ENCODE measurements at regions not wholly inside any gene's neighbourhood (a gene's known extent, or its start where the extent isn't known, plus 50 kb on each side); places are given as distances from the start of the nearest gene placed in this dataset.

DNA sequence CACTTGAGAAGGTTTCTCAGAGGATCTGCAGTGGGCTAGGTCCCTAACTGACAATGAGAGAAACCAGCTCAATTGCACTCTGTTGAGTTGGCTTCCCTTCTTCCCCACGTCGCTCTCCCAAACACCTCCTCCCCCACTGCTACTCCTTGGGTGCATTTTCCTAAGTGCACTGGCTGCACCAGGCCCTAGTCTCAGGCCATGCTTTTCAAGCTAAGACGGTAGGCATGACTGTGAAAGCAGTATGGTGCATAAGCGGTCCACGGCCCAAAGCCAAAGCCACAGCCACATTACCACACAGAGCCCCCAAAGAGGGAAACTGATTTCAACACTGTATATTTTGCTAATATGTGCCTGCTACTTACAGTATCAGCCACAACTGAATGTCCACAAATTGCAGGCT is 62.1 kb upstream of the RBM24 start:
- TF ChIP-seq GATA3 (IDR thresholded peaks at IDR 0.05; ENCODE audit: low read depth, low read length) (no peak), GATA2 (IDR thresholded peaks at IDR 0.05; ENCODE audit: low read depth, low read length) (no peak)

GRCh38 chr6:17220040-17220910 is 60.9 kb upstream of the RBM24 start:
- TF ChIP-seq GATA2 (IDR thresholded peaks at IDR 0.05; ENCODE audit: low read depth, low read length), result no peak

- TF ChIP-seq GATA3 (IDR thresholded peaks at IDR 0.05; ENCODE audit: low read depth, low read length) (no peak), GATA2 (IDR thresholded peaks at IDR 0.05; ENCODE audit: low read depth, low read length) (no peak)
Measured at GRCh38 chr6:17224056-17224455, 57.1 kb upstream of the RBM24 start.

DNA sequence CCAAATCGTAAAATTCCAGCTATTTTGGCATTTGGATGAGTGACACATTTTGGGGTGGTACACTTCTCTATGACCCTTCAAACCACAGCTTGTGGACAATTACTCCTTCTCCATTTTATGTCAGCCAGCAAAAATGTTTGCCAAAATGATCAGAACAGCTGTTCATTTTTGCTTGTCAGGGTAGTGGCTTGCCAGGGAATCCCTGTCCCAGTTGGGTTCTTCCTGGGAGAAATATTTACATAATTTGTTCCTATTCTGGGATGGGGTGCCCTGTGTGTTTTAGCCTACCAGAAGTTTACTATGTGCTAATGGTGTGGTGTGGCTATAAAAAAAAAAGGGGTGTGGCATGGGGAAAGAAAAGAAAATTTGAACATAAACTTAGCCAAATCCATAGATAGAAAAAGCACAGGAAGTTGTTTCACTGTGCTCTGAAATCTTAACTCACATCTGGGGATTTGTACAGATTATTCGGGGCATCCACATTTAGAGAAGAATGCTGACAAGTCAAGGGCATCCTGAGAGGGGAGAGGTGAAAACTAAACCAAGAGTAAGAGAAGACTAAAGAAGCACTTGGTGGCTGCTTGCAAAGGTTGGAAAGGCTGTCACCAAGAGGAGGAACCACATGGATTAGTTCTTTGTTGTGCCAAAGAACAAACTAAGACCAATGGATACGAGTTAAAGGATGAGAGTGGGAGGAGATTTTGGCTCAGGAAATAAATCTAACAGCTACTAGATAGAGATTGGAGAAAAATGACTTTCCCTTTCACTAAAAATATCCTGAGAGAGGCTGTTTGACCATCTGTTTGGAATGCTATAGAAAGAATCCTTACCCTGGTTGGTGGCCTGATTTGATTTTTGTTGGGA is 55.2 kb upstream of the RBM24 start:
- TF ChIP-seq GATA3 (IDR thresholded peaks at IDR 0.05; ENCODE audit: low read depth, low read length) (no peak), GATA2 (IDR thresholded peaks at IDR 0.05; ENCODE audit: low read depth, low read length) (no peak)

- TF ChIP-seq GATA2 (IDR thresholded peaks at IDR 0.05; ENCODE audit: low read depth, low read length), result no peak
- TF ChIP-seq GATA3 (IDR thresholded peaks at IDR 0.05; ENCODE audit: low read depth, low read length), result no peak
Measured at GRCh38 chr6:17226786-17227233, 54.4 kb upstream of the RBM24 start.

- TF ChIP-seq GATA3 (IDR thresholded peaks at IDR 0.05; ENCODE audit: low read depth, low read length) (no peak), GATA2 (IDR thresholded peaks at IDR 0.05; ENCODE audit: low read depth, low read length) (no peak)
Measured at GRCh38 chr6:17227403-17227802, 53.8 kb upstream of the RBM24 start.
